ENCODE measurements at regions not wholly inside any gene's neighbourhood (a gene's known extent, or its start where the extent isn't known, plus 50 kb on each side); places are given as distances from the start of the nearest gene placed in this dataset.

DNA sequence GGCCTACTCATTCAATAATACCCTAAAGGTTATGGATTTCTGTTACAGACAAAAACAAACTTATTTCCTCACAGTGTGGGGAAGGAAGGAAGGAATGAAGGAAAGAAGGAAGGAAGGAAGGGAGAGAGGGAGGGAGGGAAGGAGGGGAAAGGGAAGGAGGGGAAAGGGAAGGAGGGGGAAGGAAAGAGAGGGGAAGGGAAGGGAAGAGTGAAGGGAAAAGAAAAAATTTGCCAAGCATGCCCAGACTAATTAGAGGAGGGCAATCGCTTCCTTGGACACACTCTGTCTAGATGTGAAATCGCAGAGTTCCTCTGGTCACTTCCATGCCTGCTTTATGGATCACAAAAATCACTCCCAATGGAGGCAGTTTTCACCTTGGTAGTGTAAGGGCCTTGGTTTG is 570.1 kb upstream of the SOX9 start:
- in situ Hi-C loops (cut with MboI; ENCODE audit: low sequenced_read_pairs) (no loop called here), intact Hi-C loops (cut with micrococcal nuclease) (loop anchor here (1.0 kb wide), 1 partner anchor 33 kb away; no protein-coding TSS in a partner anchor), dilution Hi-C loops (cut with HindIII; ENCODE audit: low sequenced_read_pairs, unreplicated experiment) (no loop called here)
- no peak overlapping the region for H2BK20ac ChIP-seq (ENCODE audit: low read depth, low read length)
- H3K4me1 ChIP-seq (ENCODE audit: control insufficient read depth, insufficient read depth, low read length) = peaks cover 3% of the 10 kb centered on the region; the same call in 1 of the 2 replicates
- ATAC-seq (ENCODE audit: low read depth) (no peak), DNase-seq (no peak)
- no peak overlapping the region for H3K4me3 ChIP-seq (ENCODE audit: insufficient read depth, low read depth, low read length)
- H2BK120ac ChIP-seq (ENCODE audit: low read depth, low read length) = no peak overlapping the region
- H2AK9ac ChIP-seq (replicated peaks; ENCODE audit: low read depth, low read length, poor library complexity) = no peak overlapping the region
- no peak overlapping the region for H3K56ac ChIP-seq (ENCODE audit: extremely low read depth, insufficient read depth, low read length)
- H3K9me1 ChIP-seq (ENCODE audit: insufficient read depth, low read length) = no peaks in the 10 kb centered on the region
- no peaks in the 10 kb centered on the region for H3K9me3 ChIP-seq (ENCODE audit: control insufficient read depth, insufficient read depth, low read length)
- H2AFZ ChIP-seq (replicated peaks; ENCODE audit: low read length, poor library complexity) = no peak overlapping the region
- no peak overlapping the region for H3K4ac ChIP-seq (ENCODE audit: low read depth, low read length)
- no TSS peak for BruUV-seq (replicated peaks)
- H3K18ac ChIP-seq (ENCODE audit: low read depth, low read length) = no peak overlapping the region
- no peak overlapping the region for H2BK5ac ChIP-seq (ENCODE audit: low read depth, low read length, poor library complexity, severe bottlenecking)
- H3K27me3 ChIP-seq (ENCODE audit: control insufficient read depth, insufficient read depth, low read length) = no peaks in the 10 kb centered on the region
- H3K36me3 ChIP-seq (ENCODE audit: control insufficient read depth, insufficient read depth, low read length) = no peaks in the 10 kb centered on the region
- H3K27ac ChIP-seq (ENCODE audit: insufficient read depth, low read length) = no peak overlapping the region
- no peaks in the 10 kb centered on the region for H4K20me1 ChIP-seq (ENCODE audit: insufficient read depth, low read length)
- ChIA-PET POLR2A (ENCODE audit: unreplicated experiment) (no interaction called here), CTCF (no interaction called here)
- no peak overlapping the region for H3K9ac ChIP-seq (ENCODE audit: low read depth, low read length)
- H3K4me2 ChIP-seq (ENCODE audit: low read depth, low read length) = no peak overlapping the region
- TF ChIP-seq NFE2L2 (IDR thresholded peaks at IDR 0.05; ENCODE audit: low read depth, low read length) = no peak
- TF ChIP-seq, protein P1, sequence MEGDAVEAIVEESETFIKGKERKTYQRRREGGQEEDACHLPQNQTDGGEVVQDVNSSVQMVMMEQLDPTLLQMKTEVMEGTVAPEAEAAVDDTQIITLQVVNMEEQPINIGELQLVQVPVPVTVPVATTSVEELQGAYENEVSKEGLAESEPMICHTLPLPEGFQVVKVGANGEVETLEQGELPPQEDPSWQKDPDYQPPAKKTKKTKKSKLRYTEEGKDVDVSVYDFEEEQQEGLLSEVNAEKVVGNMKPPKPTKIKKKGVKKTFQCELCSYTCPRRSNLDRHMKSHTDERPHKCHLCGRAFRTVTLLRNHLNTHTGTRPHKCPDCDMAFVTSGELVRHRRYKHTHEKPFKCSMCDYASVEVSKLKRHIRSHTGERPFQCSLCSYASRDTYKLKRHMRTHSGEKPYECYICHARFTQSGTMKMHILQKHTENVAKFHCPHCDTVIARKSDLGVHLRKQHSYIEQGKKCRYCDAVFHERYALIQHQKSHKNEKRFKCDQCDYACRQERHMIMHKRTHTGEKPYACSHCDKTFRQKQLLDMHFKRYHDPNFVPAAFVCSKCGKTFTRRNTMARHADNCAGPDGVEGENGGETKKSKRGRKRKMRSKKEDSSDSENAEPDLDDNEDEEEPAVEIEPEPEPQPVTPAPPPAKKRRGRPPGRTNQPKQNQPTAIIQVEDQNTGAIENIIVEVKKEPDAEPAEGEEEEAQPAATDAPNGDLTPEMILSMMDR (conservative IDR thresholded peaks at IDR 0.05; ENCODE audit: low read depth, low read length) = no peak
- TF ChIP-seq CEBPB (IDR thresholded peaks at IDR 0.05; ENCODE audit: low read depth, low read length) = no peak
- no peak for TF ChIP-seq ELK1 (IDR thresholded peaks at IDR 0.05; ENCODE audit: borderline replicate concordance, low read depth, low read length)
- TF ChIP-seq POLR2A (IDR thresholded peaks at IDR 0.05; ENCODE audit: low read depth, low read length) = no peak
- TF ChIP-seq MAZ (IDR thresholded peaks at IDR 0.05; ENCODE audit: borderline replicate concordance, low read depth, low read length) = no peak
- no peak for TF ChIP-seq RCOR1 (IDR thresholded peaks at IDR 0.05; ENCODE audit: insufficient replicate concordance, low read length)
- no peak for TF ChIP-seq RFX5 (IDR thresholded peaks at IDR 0.05; ENCODE audit: low read depth, low read length)
- TF ChIP-seq, protein P2, sequence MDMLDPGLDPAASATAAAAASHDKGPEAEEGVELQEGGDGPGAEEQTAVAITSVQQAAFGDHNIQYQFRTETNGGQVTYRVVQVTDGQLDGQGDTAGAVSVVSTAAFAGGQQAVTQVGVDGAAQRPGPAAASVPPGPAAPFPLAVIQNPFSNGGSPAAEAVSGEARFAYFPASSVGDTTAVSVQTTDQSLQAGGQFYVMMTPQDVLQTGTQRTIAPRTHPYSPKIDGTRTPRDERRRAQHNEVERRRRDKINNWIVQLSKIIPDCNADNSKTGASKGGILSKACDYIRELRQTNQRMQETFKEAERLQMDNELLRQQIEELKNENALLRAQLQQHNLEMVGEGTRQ (IDR thresholded peaks at IDR 0.05; ENCODE audit: low read depth, low read length) = no peak
- TF ChIP-seq SMC3 (IDR thresholded peaks at IDR 0.05; ENCODE audit: low read depth, low read length) = no peak
- no peak overlapping the region for H4K8ac ChIP-seq (ENCODE audit: low read depth in 2 of 2, low read length in 2 of 2)
- H4K91ac ChIP-seq (ENCODE audit: insufficient read depth, low read depth, low read length) = no peak overlapping the region
- WGBS, 2 experiments (ENCODE audit: extremely low coverage in 2 of 2, insufficient read length in 1 of 2) = no CpG with 5 or more reads among the region's 2 CpGs
- H4K5ac ChIP-seq (ENCODE audit: low read depth, low read length) = no peak overlapping the region
- H2BK15ac ChIP-seq (ENCODE audit: low read depth, low read length) = no peak overlapping the region
- H3K14ac ChIP-seq (replicated peaks; ENCODE audit: low read depth, low read length) = no peak overlapping the region
- no peak overlapping the region for H2AK5ac ChIP-seq (ENCODE audit: low read depth, low read length)
- no peaks in the 10 kb centered on the region for H3K79me1 ChIP-seq (ENCODE audit: low read depth in 1 of 2, low read length in 2 of 2)
- no peak overlapping the region for H3K23ac ChIP-seq (ENCODE audit: low read depth, low read length)

Measured in IMR-90 (cell line).